ENCODE measurements at regions not wholly inside any gene's neighbourhood (a gene's known extent, or its start where the extent isn't known, plus 50 kb on each side); places are given as distances from the start of the nearest gene placed in this dataset.

GRCh38 chr16:16905850-16906249 is 526.9 kb downstream of the NPIPA7 start:
- Mint-ChIP-seq H3K9me3 (peaks cover 4 to 32% (median 21%) of the 10 kb centered on the region in 7 donors), H3K27ac (no peak overlapping the region), H3K4me3 (no peak overlapping the region), H3K27me3 (peaks cover 21 to 22% (median 22%) of the 10 kb centered on the region in 3 donors), H3K4me1 (no peaks in the 10 kb centered on the region), H3K36me3 (peaks cover 4 to 6% of the 10 kb centered on the region in 2 donors)
- ATAC-seq (ENCODE audit: low read depth in 2 of 2): no peak
- DNase-seq: no peak

- H3K4me1 Mint-ChIP-seq: no peaks in the 10 kb centered on the region
- peaks cover 30 to 32% (median 31%) of the 10 kb centered on the region in 3 donors for H3K27me3 Mint-ChIP-seq
- no peak overlapping the region for H3K4me3 Mint-ChIP-seq
- DNase-seq (no peak), ATAC-seq (ENCODE audit: low read depth in 2 of 2) (no peak)
- H3K36me3 Mint-ChIP-seq: no peaks in the 10 kb centered on the region
- H3K27ac Mint-ChIP-seq: no peak overlapping the region
- H3K9me3 Mint-ChIP-seq: peaks cover 3 to 30% (median 15%) of the 10 kb centered on the region in 7 donors
Observed at GRCh38 chr16:16907089-16907488, 528.1 kb downstream of the NPIPA7 start.

- no peak for DNase-seq
- no peaks in the 10 kb centered on the region for H3K36me3 Mint-ChIP-seq
- peaks cover 6 to 24% (median 14%) of the 10 kb centered on the region in 7 donors for H3K9me3 Mint-ChIP-seq
- no peak for ATAC-seq (ENCODE audit: low read depth in 2 of 2)
- no peak overlapping the region for H3K4me3 Mint-ChIP-seq
- no peaks in the 10 kb centered on the region for H3K4me1 Mint-ChIP-seq
- H3K27ac Mint-ChIP-seq: peak overlapping the region in 1 of 6 donors; percentile 6
- peaks cover 35 to 37% (median 35%) of the 10 kb centered on the region in 3 donors for H3K27me3 Mint-ChIP-seq
Observed at GRCh38 chr16:16908077-16908476, 529.1 kb downstream of the NPIPA7 start.

- no peak overlapping the region for H3K4me3 Mint-ChIP-seq
- H3K4me1 Mint-ChIP-seq: no peaks in the 10 kb centered on the region
Observed at GRCh38 chr16:16909126-16909525, 530.2 kb downstream of the NPIPA7 start.

GRCh38 chr16:16910666-16911065 is 531.7 kb downstream of the NPIPA7 start:
- H3K4me1 Mint-ChIP-seq: no peaks in the 10 kb centered on the region
- H3K27me3 Mint-ChIP-seq: peaks cover 36 to 41% (median 37%) of the 10 kb centered on the region in 3 donors
- H3K27ac Mint-ChIP-seq: no peak overlapping the region
- no peak for DNase-seq
- no peak overlapping the region for H3K4me3 Mint-ChIP-seq
- H3K9me3 Mint-ChIP-seq: peaks cover 4 to 16% (median 11%) of the 10 kb centered on the region in 7 donors
- H3K36me3 Mint-ChIP-seq: no peaks in the 10 kb centered on the region
- no peak for ATAC-seq (ENCODE audit: low read depth in 2 of 2)

More at GRCh38 chr16:16909126-16909525, 530.2 kb downstream of the NPIPA7 start:
- Mint-ChIP-seq H3K27me3 (peaks cover 36 to 43% (median 37%) of the 10 kb centered on the region in 3 donors), H3K36me3 (no peaks in the 10 kb centered on the region), H3K27ac (no peak overlapping the region), H3K9me3 (peaks cover 4 to 16% (median 13%) of the 10 kb centered on the region in 7 donors)
- DNase-seq: no peak
- no peak for ATAC-seq (ENCODE audit: low read depth in 2 of 2)

- Mint-ChIP-seq H3K27me3 (peaks cover 39 to 52% (median 43%) of the 10 kb centered on the region in 3 donors), H3K9me3 (peaks cover 2 to 16% (median 11%) of the 10 kb centered on the region in 7 donors), H3K36me3 (no peaks in the 10 kb centered on the region), H3K27ac (no peak overlapping the region), H3K4me3 (no peak overlapping the region), H3K4me1 (no peaks in the 10 kb centered on the region)
- ATAC-seq (ENCODE audit: low read depth in 2 of 2): no peak
- DNase-seq: no peak
Observed at GRCh38 chr16:16915771-16916170, 536.8 kb downstream of the NPIPA7 start.

- H3K27me3 Mint-ChIP-seq: peaks cover 28 to 43% (median 31%) of the 10 kb centered on the region in 3 donors
- H3K4me3 Mint-ChIP-seq: no peak overlapping the region
- no peak for DNase-seq
- ATAC-seq (ENCODE audit: low read depth in 2 of 2): no peak
- peaks cover 0 to 5% (median under 1%) of the 10 kb centered on the region in 7 donors for H3K9me3 Mint-ChIP-seq
- no peaks in the 10 kb centered on the region for H3K36me3 Mint-ChIP-seq
- no peak overlapping the region for H3K27ac Mint-ChIP-seq
- H3K4me1 Mint-ChIP-seq: no peaks in the 10 kb centered on the region
Observed at GRCh38 chr16:16917191-16917785, 538.3 kb downstream of the NPIPA7 start.

GRCh38 chr16:16923479-16923878 is 544.5 kb downstream of the NPIPA7 start:
- DNase-seq: no peak
- Mint-ChIP-seq H3K36me3 (no peaks in the 10 kb centered on the region), H3K27me3 (peaks cover 9 to 12% (median 12%) of the 10 kb centered on the region in 3 donors), H3K4me3 (no peak overlapping the region), H3K27ac (no peak overlapping the region), H3K4me1 (no peaks in the 10 kb centered on the region), H3K9me3 (peaks cover 0 to 7% (median 0%) of the 10 kb centered on the region in 7 donors)
- ATAC-seq (ENCODE audit: low read depth in 2 of 2): no peak

- Mint-ChIP-seq H3K9me3 (peaks cover 0 to 7% (median 0%) of the 10 kb centered on the region in 7 donors), H3K36me3 (no peaks in the 10 kb centered on the region), H3K27me3 (peaks cover 4 to 7% (median 5%) of the 10 kb centered on the region in 3 donors), H3K4me3 (no peak overlapping the region), H3K4me1 (no peaks in the 10 kb centered on the region), H3K27ac (peak overlapping the region in 1 of 6 donors; percentile 40)
- ATAC-seq (ENCODE audit: low read depth in 2 of 2): no peak
- DNase-seq: no peak
Observed at GRCh38 chr16:16924613-16925012, 545.7 kb downstream of the NPIPA7 start.

GRCh38 chr16:16925432-16925831 is 545.3 kb downstream of the XYLT1 start:
- peaks cover 0 to 7% (median 0%) of the 10 kb centered on the region in 7 donors for H3K9me3 Mint-ChIP-seq
- ATAC-seq (ENCODE audit: low read depth in 2 of 2) (no peak), DNase-seq (no peak)
- no peak overlapping the region for H3K4me3 Mint-ChIP-seq
- peaks cover 0 to 15% (median 0%) of the 10 kb centered on the region in 3 donors for H3K27me3 Mint-ChIP-seq
- no peak overlapping the region for H3K27ac Mint-ChIP-seq
- no peaks in the 10 kb centered on the region for H3K4me1 Mint-ChIP-seq
- H3K36me3 Mint-ChIP-seq: no peaks in the 10 kb centered on the region

- Mint-ChIP-seq H3K27me3 (peaks cover 5 to 20% (median 14%) of the 10 kb centered on the region in 3 donors), H3K4me1 (no peaks in the 10 kb centered on the region), H3K4me3 (no peak overlapping the region), H3K27ac (no peak overlapping the region), H3K36me3 (no peaks in the 10 kb centered on the region), H3K9me3 (peaks cover 0 to 7% (median 0%) of the 10 kb centered on the region in 7 donors)
- DNase-seq: no peak
- no peak for ATAC-seq (ENCODE audit: low read depth in 2 of 2)
Observed at GRCh38 chr16:16928532-16929109, 542.1 kb downstream of the XYLT1 start.

GRCh38 chr16:16930309-16931000 is 540.3 kb downstream of the XYLT1 start:
- no peak overlapping the region for H3K4me3 Mint-ChIP-seq

GRCh38 chr16:16933861-16934260 is 536.9 kb downstream of the XYLT1 start:
- H3K4me3 Mint-ChIP-seq: no peak overlapping the region
- peaks cover 22 to 40% (median 26%) of the 10 kb centered on the region in 3 donors for H3K27me3 Mint-ChIP-seq
- no peaks in the 10 kb centered on the region for H3K36me3 Mint-ChIP-seq
- no peak for ATAC-seq (ENCODE audit: low read depth in 2 of 2)
- H3K9me3 Mint-ChIP-seq: peaks cover 0 to 2% (median 0%) of the 10 kb centered on the region in 7 donors
- H3K4me1 Mint-ChIP-seq: no peaks in the 10 kb centered on the region
- no peak for DNase-seq
- H3K27ac Mint-ChIP-seq: no peak overlapping the region

More at GRCh38 chr16:16930309-16931000, 540.3 kb downstream of the XYLT1 start:
- Mint-ChIP-seq H3K27me3 (peaks cover 5 to 20% (median 15%) of the 10 kb centered on the region in 3 donors), H3K27ac (no peak overlapping the region), H3K9me3 (peaks cover 0 to 9% (median 0%) of the 10 kb centered on the region in 7 donors), H3K4me1 (no peaks in the 10 kb centered on the region), H3K36me3 (no peaks in the 10 kb centered on the region)
- DNase-seq (no peak), ATAC-seq (ENCODE audit: low read depth in 2 of 2) (no peak)
